Activated T-helper 17 cell treated with anti-CD3 and anti-CD28 coated beads, Interleukin-2, amount 50 U/mL, for 72 hours (primary cell): ENCODE measurements at regions not wholly inside any gene's neighbourhood (a gene's known extent, or its start where the extent isn't known, plus 50 kb on each side); places are given as distances from the start of the nearest gene placed in this dataset.
"Not testable (repeated sequence)": the region's sequence is repeated elsewhere in the genome, so short reads cannot be mapped to it uniquely, and the experiment has no call there.

Experiments used
- ATAC-seq: fragments of 150-1000 bp; cut with Tn5 transposase; replicated peaks from 2 replicates; pipeline ENCODE4 v1.10.0; 2021; ENCODE audit warnings: mild to moderate bottlenecking, moderate library complexity
- H3K27ac Mint-ChIP-seq: one replicate; pipeline ENCODE4 v1.8.0; 2022; ENCODE audit warnings: mixed read lengths
- H3K27me3 Mint-ChIP-seq: one replicate; pipeline ENCODE4 v1.8.0; 2022; ENCODE audit warnings: mixed read lengths
- H3K36me3 Mint-ChIP-seq: one replicate; pipeline ENCODE4 v1.8.0; 2022; ENCODE audit warnings: low read depth, mild to moderate bottlenecking, mixed read lengths
- H3K4me1 Mint-ChIP-seq: one replicate; pipeline ENCODE4 v1.8.0; 2022; ENCODE audit warnings: mixed read lengths
- H3K4me3 Mint-ChIP-seq: one replicate; pipeline ENCODE4 v1.8.0; 2022; ENCODE audit warnings: mild to moderate bottlenecking, mixed read lengths
- H3K9me3 Mint-ChIP-seq: one replicate; pipeline ENCODE4 v1.8.0; 2022; ENCODE audit warnings: mixed read lengths

DNA sequence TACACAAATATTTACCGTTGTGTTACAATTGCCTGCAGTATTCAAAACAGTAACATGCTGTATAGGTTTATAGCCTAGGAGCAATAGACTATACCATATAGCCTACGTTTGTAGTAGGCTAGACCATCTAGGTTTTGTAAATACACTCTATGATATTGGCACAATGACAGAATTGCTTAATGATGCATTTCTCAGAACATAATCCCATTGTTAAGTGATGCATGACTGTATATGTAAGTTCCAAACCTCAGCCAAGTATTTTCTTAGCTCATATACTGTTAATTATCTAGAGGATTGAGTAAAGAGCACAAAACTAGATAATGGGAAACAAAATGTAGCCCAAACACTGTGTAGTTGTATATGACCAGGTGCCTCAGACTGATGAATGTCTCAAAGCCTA is 220.1 kb downstream of the ANXA1 start:
- Mint-ChIP-seq H3K9me3 (no peaks in the 10 kb centered on the region), H3K27me3 (no peaks in the 10 kb centered on the region), H3K27ac (no peak overlapping the region), H3K4me3 (no peak overlapping the region), H3K4me1 (no peaks in the 10 kb centered on the region), H3K36me3 (no peaks in the 10 kb centered on the region)
- ATAC-seq = no peak

DNA sequence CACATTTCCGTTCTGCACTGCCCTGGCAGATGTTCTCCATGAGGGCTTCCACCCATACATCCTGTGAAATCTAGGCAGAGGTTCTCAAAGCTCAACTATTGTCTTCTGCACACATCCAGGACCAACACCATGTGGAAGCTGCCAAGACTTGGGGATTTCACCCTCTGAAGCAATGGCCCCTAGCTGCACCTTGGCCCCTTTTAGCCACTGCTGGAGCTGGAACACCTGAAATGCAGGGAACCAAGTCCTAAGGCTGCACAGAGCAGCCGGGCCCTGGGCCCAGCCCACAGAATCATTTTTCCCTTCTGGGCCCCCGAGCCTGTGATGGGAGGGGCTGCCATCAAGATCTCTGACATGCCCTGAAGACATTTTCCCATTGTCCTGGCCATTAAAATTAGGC is 228.7 kb downstream of the ANXA1 start:
- no peaks in the 10 kb centered on the region for H3K4me1 Mint-ChIP-seq
- no peak for ATAC-seq
- no peak overlapping the region for H3K27ac Mint-ChIP-seq
- H3K4me3 Mint-ChIP-seq = no peak overlapping the region
- peaks cover 5% of the 10 kb centered on the region for H3K9me3 Mint-ChIP-seq
- no peaks in the 10 kb centered on the region for H3K27me3 Mint-ChIP-seq
- no peaks in the 10 kb centered on the region for H3K36me3 Mint-ChIP-seq

DNA sequence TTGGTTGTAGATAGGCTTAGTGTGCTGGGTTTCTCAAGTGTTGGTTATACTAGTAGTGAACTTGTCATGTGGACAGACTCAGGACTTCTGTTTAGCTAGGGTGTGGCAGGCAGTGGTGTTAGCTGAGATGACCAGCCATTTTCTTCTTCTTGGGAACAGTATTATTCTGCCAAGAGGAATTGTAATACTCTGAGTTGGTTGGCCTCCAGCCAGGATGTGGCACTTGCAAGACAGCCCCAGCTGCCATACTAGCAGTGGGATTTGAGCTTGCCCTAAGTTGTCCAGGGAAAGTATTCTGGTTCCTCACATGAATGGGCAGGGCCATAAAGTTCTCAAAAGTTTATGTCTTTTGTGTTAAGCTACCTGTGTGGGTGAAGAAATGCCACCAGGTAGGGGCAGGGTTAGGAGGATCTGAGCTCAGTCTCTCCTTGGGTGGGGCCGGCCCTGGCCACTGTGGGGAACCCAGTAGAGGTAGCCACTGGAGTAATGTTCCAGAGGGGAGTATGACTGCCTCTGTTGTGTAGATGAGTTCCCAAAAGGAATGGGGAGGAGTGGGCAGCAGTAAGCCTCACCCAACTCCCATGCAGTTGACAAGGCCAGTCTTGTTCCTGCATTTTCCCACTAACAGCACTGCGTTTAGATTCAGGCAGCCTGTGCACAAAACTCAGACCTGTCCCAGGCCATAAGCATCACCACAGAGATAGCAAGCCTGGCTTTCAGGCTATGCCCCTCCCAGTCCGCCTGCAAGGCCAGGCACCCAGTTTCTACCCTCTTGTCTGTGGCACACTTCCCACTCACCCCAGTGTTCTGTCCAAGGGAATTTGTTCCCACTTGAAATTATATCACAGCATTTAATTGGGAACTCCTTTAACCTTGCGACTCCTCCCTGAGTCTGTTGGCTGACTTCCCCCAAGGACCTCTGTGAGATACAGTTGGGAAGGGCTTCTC is 250.7 kb downstream of the ANXA1 start:
- Mint-ChIP-seq H3K27ac (no peak overlapping the region), H3K4me3 (no peak overlapping the region), H3K4me1 (no peaks in the 10 kb centered on the region), H3K36me3 (no peaks in the 10 kb centered on the region), H3K9me3 (no peaks in the 10 kb centered on the region), H3K27me3 (no peaks in the 10 kb centered on the region)
- no peak for ATAC-seq

DNA sequence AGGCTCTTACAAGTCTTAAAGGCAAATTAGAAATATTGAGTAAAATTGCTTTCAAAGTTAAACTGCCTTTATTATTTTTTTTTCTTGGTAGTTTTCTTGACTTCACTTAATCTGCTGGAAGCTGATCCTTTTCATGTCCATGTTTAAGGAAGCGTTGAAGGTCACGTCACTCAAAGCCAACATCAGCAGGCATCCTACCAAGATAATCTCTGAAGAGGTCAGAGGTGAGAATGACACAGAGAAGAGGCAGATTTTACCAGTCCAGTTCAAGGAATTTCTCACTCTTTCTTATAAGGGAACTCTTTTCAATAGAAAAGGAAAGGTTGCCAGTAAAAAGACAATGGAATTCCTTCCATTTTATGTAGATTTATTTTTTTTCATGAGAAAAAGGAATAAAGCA is 259.8 kb downstream of the ANXA1 start:
- Mint-ChIP-seq H3K4me3 (no peak overlapping the region), H3K9me3 (peaks cover 3% of the 10 kb centered on the region), H3K4me1 (no peaks in the 10 kb centered on the region), H3K27me3 (no peaks in the 10 kb centered on the region), H3K27ac (no peak overlapping the region), H3K36me3 (no peaks in the 10 kb centered on the region)
- no peak for ATAC-seq

DNA sequence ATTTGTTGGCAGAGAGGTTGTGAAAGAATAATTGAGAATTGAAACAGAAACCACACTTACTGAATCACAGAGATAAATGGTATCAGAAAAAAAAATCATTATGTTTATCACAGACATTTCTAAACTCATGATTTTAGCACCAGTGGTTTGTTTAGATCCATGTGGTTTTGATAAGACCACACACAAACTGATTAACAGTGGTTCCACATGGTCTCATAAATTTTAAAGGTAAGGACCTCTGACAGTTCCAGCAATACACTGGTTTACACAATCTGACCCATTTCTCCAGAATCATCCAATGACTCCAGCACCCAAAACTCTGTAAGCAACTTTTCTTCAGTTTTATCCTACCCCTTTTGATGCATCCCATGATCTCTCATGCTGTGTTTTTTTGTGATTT is 261.2 kb downstream of the ANXA1 start:
- peaks cover 3% of the 10 kb centered on the region for H3K9me3 Mint-ChIP-seq
- no peaks in the 10 kb centered on the region for H3K27me3 Mint-ChIP-seq
- no peak overlapping the region for H3K4me3 Mint-ChIP-seq
- H3K4me1 Mint-ChIP-seq = no peaks in the 10 kb centered on the region
- H3K36me3 Mint-ChIP-seq = no peaks in the 10 kb centered on the region
- ATAC-seq = no peak
- no peak overlapping the region for H3K27ac Mint-ChIP-seq

DNA sequence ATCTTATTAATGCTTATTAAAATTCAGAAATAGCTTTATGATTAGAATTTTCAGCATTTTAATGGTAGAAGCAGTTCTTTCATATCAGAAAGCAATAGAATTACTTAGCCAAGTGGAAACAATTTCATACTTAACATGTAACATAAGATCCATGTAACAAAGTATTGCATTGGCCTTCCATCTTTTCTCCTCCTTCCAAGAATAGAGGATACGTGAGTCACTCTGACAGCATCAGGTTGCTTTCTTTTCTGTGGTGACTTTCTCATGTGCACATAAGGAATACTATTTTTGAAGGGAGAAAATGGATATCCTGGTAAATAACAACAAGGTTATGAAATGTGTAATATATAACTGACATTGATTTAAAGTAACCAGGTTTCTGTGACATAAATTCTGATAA is 272.2 kb downstream of the ANXA1 start:
- H3K9me3 Mint-ChIP-seq = no peaks in the 10 kb centered on the region
- no peaks in the 10 kb centered on the region for H3K36me3 Mint-ChIP-seq
- H3K27me3 Mint-ChIP-seq = no peaks in the 10 kb centered on the region
- no peak for ATAC-seq
- no peak overlapping the region for H3K4me3 Mint-ChIP-seq
- no peaks in the 10 kb centered on the region for H3K4me1 Mint-ChIP-seq
- H3K27ac Mint-ChIP-seq = no peak overlapping the region

DNA sequence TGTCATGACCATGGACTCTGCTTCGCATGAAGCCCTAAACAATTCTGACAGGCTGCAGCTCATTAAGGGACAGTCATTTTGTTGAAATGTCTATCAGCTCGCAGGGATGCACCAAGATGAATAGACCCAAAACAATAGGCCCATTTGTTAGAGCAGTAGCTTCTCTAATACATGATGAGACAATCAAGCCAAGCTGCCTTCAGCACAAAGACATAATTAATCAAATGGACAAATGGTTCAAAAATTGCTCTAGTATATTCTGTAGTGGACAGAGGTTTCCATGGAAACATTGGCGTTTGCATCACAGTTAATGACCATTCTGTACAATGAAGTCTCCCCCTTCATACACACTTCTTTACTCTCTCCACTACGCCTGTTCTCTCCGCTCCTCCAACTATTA is 274.6 kb downstream of the ANXA1 start:
- no peaks in the 10 kb centered on the region for H3K27me3 Mint-ChIP-seq
- H3K9me3 Mint-ChIP-seq = no peaks in the 10 kb centered on the region

DNA sequence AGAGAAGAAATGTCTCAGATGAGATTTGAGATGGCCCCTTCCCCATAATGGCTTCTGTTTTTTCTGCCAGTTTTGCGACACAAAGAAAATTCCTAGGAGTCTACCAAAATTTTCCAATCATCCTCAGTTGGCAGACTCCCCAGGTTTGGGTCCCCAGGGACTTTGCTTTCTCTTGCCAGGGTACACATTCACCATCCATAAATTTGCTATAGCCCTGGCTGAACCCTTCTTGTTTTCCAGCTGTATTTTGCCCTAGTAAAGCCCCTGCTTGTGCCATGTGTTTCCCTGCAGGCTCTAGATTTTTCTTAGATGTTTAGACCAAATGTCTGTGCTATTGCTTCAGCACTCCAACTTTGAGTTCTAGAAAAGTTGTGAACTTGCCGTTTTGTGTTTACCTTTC is 283.2 kb downstream of the ANXA1 start:
- no peak for ATAC-seq
- Mint-ChIP-seq H3K27ac (no peak overlapping the region), H3K4me3 (no peak overlapping the region), H3K4me1 (no peaks in the 10 kb centered on the region), H3K36me3 (no peaks in the 10 kb centered on the region), H3K27me3 (no peaks in the 10 kb centered on the region), H3K9me3 (peaks cover 4% of the 10 kb centered on the region)

More for the DNA sequence above, 274.6 kb downstream of the ANXA1 start:
- ATAC-seq = no peak
- no peak overlapping the region for H3K4me3 Mint-ChIP-seq
- no peak overlapping the region for H3K27ac Mint-ChIP-seq
- no peaks in the 10 kb centered on the region for H3K36me3 Mint-ChIP-seq
- no peaks in the 10 kb centered on the region for H3K4me1 Mint-ChIP-seq

DNA sequence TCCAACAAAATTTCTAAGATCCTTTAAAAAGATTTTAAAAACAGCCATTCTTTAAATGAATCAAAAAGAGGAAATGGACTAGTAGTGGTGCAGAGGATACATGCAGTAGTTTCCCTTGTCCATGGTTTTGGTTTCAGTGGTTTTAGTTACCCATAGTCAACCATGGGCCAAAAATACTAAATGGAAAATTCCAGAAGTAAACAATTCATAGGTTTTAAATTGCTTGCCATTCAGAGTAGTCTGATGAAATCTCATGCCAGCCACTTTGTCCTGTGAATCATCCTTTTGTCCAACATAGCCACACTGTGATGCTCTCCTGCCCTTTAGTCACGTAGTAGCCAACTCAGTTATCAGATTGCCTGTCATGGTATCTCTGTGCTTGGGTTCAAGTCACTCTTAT is 286.1 kb downstream of the ANXA1 start:
- Mint-ChIP-seq H3K27me3 (no peaks in the 10 kb centered on the region), H3K4me3 (no peak overlapping the region), H3K36me3 (no peaks in the 10 kb centered on the region), H3K4me1 (no peaks in the 10 kb centered on the region), H3K27ac (no peak overlapping the region), H3K9me3 (peaks cover 4% of the 10 kb centered on the region)
- no peak for ATAC-seq

DNA sequence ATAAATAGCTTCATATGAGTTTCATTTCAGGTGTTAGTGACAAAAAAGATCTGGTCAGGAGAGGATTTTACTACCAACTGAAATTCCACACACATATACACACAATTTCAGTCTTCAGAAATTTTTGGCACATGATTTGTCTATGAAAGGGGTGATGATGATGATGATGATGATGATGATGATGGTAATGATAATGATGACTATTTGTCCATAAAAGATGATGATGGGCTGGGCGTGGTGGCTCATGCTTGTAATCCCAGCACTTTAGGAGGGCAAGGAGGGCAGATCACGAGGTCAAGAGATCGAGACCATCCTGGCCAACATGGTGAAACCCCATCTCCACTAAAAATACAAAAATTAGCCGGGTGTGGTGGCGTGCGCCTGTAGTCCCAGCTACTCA is 288.2 kb downstream of the ANXA1 start:
- not testable (repeated sequence) for H3K36me3 Mint-ChIP-seq, H3K4me1 Mint-ChIP-seq, H3K4me3 Mint-ChIP-seq, ATAC-seq, H3K9me3 Mint-ChIP-seq, H3K27ac Mint-ChIP-seq, H3K27me3 Mint-ChIP-seq

DNA sequence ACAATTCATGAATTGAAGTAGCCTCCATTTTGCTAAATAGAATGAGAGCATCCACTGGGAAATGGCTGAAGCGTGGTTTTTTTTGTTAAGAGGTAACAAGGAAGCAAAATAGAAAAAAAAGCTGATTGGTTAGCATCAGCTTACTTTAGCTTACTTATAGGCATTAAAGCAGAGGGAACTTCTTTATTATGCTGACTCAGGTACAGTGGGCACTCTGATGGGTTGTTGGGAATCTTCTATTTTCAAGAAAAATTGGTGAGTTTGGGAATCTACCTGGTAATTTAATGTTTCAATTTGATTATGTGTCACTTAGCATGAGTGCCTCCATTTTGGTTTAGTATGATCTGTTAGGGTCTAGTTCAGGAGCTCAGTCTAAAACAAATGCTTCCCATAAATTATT is 289.6 kb downstream of the ANXA1 start:
- Mint-ChIP-seq H3K27ac (no peak overlapping the region), H3K27me3 (no peaks in the 10 kb centered on the region), H3K9me3 (peaks cover 4% of the 10 kb centered on the region), H3K4me1 (no peaks in the 10 kb centered on the region), H3K4me3 (no peak overlapping the region), H3K36me3 (no peaks in the 10 kb centered on the region)
- no peak for ATAC-seq

DNA sequence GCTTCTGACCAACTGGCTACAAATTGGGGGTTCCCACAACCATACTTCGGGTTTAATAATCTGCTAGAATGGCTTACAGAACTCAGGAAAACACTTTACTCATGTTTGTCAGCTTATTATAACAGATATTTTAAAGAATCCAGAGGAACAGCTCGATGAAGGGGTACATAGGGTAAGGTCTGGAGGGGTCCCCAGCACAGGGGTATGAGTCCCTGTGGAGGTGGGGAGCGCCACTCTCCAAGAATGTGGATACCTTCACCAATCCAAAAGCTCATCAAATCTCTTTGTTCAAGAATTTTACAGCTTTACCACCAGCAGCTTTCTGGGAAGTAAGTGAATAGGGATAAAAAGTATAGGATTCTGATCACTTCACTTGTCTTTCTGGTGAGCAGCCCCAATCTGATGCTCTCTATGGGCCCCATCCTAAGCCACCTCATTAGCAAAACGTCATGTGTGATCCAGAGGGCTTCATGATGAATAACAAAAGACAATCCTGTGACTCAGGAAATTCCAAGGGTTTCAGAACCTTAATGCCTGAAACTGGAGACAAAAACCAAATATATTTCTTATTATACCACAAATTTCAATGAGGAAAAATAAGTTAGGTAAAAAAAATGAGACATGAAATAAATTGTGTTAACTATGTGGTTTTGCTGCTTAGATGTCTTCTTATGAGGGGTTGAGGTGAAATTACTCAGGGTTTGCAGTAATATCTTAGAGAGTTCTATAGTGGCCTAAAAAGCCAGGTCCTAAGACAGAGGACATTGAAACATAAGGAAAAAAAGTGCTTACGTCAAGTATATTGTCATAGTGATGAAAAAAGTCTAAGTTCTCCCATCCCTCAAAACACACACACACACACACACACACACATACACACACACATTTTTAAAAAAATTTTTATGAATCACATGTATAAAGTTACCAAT is 290.5 kb downstream of the ANXA1 start:
- H3K27ac Mint-ChIP-seq = no peak overlapping the region
- no peaks in the 10 kb centered on the region for H3K36me3 Mint-ChIP-seq
- no peaks in the 10 kb centered on the region for H3K27me3 Mint-ChIP-seq
- H3K4me1 Mint-ChIP-seq = no peaks in the 10 kb centered on the region
- H3K9me3 Mint-ChIP-seq = peaks cover 4% of the 10 kb centered on the region
- ATAC-seq = no peak
- H3K4me3 Mint-ChIP-seq = no peak overlapping the region

DNA sequence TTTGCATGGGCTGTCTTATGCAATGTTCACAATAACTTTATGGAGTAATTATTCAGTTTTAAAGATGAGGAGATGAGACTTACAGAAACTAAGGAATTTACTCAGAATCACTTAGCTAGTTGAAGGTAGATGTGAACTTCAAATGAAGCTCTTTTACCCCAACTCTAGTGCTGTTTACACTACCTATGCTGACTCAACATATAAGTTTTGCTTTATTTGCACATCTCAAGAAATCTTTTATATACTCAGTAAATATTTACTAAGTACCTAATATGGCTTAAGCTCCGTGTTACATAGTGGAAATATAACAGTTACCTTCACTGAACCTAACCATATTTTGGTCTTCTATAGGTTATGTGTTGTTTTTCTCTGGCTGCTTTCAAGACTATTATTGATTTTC is 293.2 kb downstream of the ANXA1 start:
- H3K4me3 Mint-ChIP-seq = no peak overlapping the region
- no peaks in the 10 kb centered on the region for H3K9me3 Mint-ChIP-seq
- no peaks in the 10 kb centered on the region for H3K27me3 Mint-ChIP-seq
- H3K36me3 Mint-ChIP-seq = no peaks in the 10 kb centered on the region
- H3K27ac Mint-ChIP-seq = no peak overlapping the region
- H3K4me1 Mint-ChIP-seq = no peaks in the 10 kb centered on the region
- ATAC-seq = no peak

DNA sequence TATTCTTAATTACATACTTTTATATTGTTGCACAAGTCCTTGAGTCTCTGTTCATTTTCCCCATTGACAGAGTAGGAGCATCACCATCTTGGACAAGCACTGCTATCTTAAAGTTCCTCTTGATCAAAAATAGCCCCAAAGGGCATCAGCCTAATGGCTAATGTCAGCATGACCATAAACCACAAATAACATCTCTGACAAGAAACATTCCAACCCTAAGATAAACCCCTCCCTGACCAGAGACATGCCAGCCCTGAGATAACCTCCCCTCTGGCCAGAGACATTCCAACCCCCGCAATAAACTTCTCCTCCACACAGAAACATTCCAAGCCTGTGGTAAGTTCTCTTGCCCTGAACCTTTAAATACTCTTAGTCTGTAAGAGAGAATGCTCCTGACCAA is 293.7 kb downstream of the ANXA1 start:
- H3K27me3 Mint-ChIP-seq, H3K27ac Mint-ChIP-seq, H3K4me3 Mint-ChIP-seq, H3K9me3 Mint-ChIP-seq, H3K36me3 Mint-ChIP-seq, ATAC-seq, H3K4me1 Mint-ChIP-seq: not testable (repeated sequence)

DNA sequence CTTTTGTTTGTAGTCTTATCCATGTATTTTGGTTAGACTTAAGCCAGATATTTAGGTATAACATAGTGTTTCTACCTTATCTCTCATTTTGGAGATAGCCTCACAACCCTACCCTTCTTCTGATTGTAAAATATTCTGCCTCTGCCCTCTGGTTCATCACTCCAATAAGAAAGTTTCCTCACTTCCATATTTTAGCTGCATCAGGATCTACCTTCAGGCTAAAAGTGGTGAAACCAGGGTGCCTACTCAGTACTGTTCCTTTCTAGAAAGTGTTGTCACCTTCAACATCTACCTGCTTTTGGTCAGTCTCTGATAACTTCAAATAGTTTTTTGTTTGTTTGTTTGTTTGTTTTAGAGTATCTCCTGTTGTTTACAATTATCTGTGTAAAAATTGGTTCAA is 294.6 kb downstream of the ANXA1 start:
- H3K9me3 Mint-ChIP-seq = no peaks in the 10 kb centered on the region
- no peaks in the 10 kb centered on the region for H3K36me3 Mint-ChIP-seq
- H3K4me3 Mint-ChIP-seq = no peak overlapping the region
- no peaks in the 10 kb centered on the region for H3K27me3 Mint-ChIP-seq
- ATAC-seq = no peak
- H3K27ac Mint-ChIP-seq = no peak overlapping the region
- no peaks in the 10 kb centered on the region for H3K4me1 Mint-ChIP-seq
